G401 (cell line): ENCODE measurements at regions not wholly inside any gene's neighbourhood (a gene's known extent, or its start where the extent isn't known, plus 50 kb on each side); places are given as distances from the start of the nearest gene placed in this dataset.
A peak's percentile ranks its signal among the peaks of the same experiment; 100 is the strongest.

Experiments used
- DNase-seq: peaks from one replicate; pipeline ENCODE4 v3.0.0-alpha.2; 2015; ENCODE audit warnings: low spot score
- in situ Hi-C: cut with HindIII; loops from 2 replicates; pipeline ENCODE4 v1.10.0; 2016; ENCODE audit warnings: low sequenced_read_pairs, mixed read lengths

GRCh38 chr14:103205541-103205906 lies 82.3 kb downstream of the TNFAIP2 start:
- in situ Hi-C loops: no loop called here

GRCh38 chr14:103206023-103206481 lies 82.8 kb downstream of the TNFAIP2 start:
- in situ Hi-C loops: no loop called here
- no peak for DNase-seq

More at GRCh38 chr14:103205541-103205906, 82.3 kb downstream of the TNFAIP2 start:
- DNase-seq: no peak

GRCh38 chr14:103206836-103207387 lies 83.7 kb downstream of the TNFAIP2 start:
- DNase-seq: peak; percentile 7
- in situ Hi-C loops: no loop called here

- in situ Hi-C loops: no loop called here
- DNase-seq: peak; percentile 14
Observed at GRCh38 chr14:103207388-103208072, 84.3 kb downstream of the TNFAIP2 start.

GRCh38 chr14:103209054-103209453 lies 85.8 kb downstream of the TNFAIP2 start:
- DNase-seq: no peak
- in situ Hi-C loops: no loop called here

GRCh38 chr14:103209506-103209905 lies 86.2 kb downstream of the TNFAIP2 start:
- in situ Hi-C loops: no loop called here
- no peak for DNase-seq

- DNase-seq: no peak
- in situ Hi-C loops: no loop called here
Observed at GRCh38 chr14:103213331-103213730, 90.1 kb downstream of the TNFAIP2 start.

GRCh38 chr14:103214461-103214958 lies 91.2 kb downstream of the TNFAIP2 start:
- DNase-seq: no peak
- in situ Hi-C loops: no loop called here

GRCh38 chr14:103216399-103216798 lies 93.1 kb downstream of the TNFAIP2 start:
- no peak for DNase-seq
- in situ Hi-C loops: no loop called here

- DNase-seq: no peak
- in situ Hi-C loops: no loop called here
Observed at GRCh38 chr14:103216857-103217256, 93.6 kb downstream of the TNFAIP2 start.

GRCh38 chr14:103217538-103217937 lies 94.3 kb downstream of the TNFAIP2 start:
- no peak for DNase-seq
- in situ Hi-C loops: no loop called here

GRCh38 chr14:103220134-103220981 lies 97.1 kb downstream of the TNFAIP2 start:
- DNase-seq: no peak
- in situ Hi-C loops: no loop called here

- DNase-seq: no peak
- in situ Hi-C loops: no loop called here
Observed at GRCh38 chr14:103220982-103221641, 97.9 kb downstream of the TNFAIP2 start.

- in situ Hi-C loops: no loop called here
- no peak for DNase-seq
Observed at GRCh38 chr14:103221781-103222358, 98.6 kb downstream of the TNFAIP2 start.

GRCh38 chr14:103223818-103224352 lies 100.6 kb downstream of the TNFAIP2 start:
- DNase-seq: no peak
- in situ Hi-C loops: no loop called here

GRCh38 chr14:103225062-103225461 lies 101.8 kb downstream of the TNFAIP2 start:
- DNase-seq: no peak
- in situ Hi-C loops: no loop called here

- DNase-seq: no peak
- in situ Hi-C loops: no loop called here
Observed at GRCh38 chr14:103225476-103225875, 102.2 kb downstream of the TNFAIP2 start.

- no peak for DNase-seq
- in situ Hi-C loops: no loop called here
Observed at GRCh38 chr14:103227094-103227768, 104.0 kb downstream of the TNFAIP2 start.
